NOMO-1 treated with DMSO at 0.1 percent for 48 hours (cell line): ENCODE measurements at regions not wholly inside any gene's neighbourhood (a gene's known extent, or its start where the extent isn't known, plus 50 kb on each side); places are given as distances from the start of the nearest gene placed in this dataset.
"Not testable (repeated sequence)": the region's sequence is repeated elsewhere in the genome, so short reads cannot be mapped to it uniquely, and the experiment has no call there.

ENCODE experiments used
- DNase-seq: peaks from one replicate; lab custom pipeline; 2025; ENCODE audit not compliant: unreplicated experiment; lab: John Stamatoyannopoulos, UW

GRCh38 chr7:114364151-114364550 lies 50.5 kb upstream of the FOXP2 start:
- DNase-seq = no peak

DNA sequence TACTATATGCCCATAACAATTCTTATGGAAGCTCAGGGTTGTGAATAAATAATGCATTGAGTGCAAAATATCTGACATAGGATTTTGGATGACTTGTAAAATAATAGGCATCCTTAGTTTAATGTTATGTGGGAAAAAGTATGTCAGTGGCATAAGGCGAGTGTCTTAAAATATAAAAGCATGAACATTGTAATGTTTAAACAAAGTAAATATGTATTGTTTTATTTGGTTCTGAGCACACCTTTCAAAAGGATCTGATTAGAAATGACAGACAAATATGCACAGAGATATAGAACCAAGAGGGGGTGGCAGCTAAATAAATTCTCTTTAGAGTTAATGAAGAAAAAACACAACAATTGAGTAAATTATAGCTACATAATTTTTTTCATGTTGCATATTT lies 51.3 kb upstream of the FOXP2 start:
- DNase-seq = no peak

GRCh38 chr7:114358911-114359310 lies 55.7 kb upstream of the FOXP2 start:
- DNase-seq = no peak

DNA sequence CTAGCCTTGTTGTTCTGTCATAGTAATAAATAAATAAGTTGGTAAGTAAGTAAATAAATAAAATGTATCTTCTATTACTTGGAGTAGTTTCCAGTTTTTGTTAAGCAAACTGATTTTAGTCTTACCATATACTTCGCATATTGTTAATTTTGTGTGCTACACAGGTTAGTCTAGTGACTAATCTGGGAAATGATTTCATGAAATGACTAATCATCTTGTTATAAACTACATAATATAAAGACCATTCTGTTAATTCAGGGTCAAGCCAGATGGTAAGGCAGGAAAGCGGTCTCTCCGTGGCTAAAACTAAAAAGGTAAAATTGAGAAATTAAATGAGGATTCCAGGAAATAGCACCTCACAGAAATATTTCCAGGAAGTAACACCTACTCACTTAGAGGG lies 58.5 kb upstream of the FOXP2 start:
- DNase-seq = no peak

DNA sequence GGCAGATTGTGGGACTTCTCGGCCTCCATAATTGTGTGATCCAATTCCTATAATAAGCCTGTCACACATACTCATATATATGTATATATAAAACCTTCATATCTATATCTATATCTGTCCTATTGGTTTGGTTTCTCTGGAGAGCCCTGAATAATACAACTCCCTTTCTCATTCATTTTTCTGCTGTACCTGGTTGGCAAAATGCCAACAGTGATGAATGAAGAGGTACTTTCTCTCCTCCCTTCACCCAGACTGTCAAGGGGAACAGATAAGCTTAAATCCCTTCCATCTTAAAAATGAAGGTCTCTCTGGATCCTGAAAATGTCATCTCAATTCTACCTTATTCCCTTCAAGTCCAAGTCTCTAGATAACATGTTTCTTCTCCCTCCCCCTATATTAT lies 60.3 kb upstream of the FOXP2 start:
- DNase-seq = no peak

GRCh38 chr7:114345494-114345893 lies 69.1 kb upstream of the FOXP2 start:
- no peak for DNase-seq

- no peak for DNase-seq
These were observed 70.5 kb upstream of the FOXP2 start for GRCh38 chr7:114343949-114344708.

GRCh38 chr7:114342431-114343179 lies 72.0 kb upstream of the FOXP2 start:
- DNase-seq = no peak

GRCh38 chr7:114341648-114342047 lies 73.0 kb upstream of the FOXP2 start:
- DNase-seq = no peak

GRCh38 chr7:114334989-114335388 lies 79.6 kb upstream of the FOXP2 start:
- no peak for DNase-seq

- DNase-seq = not testable (repeated sequence)
These were observed 85.2 kb upstream of the FOXP2 start for GRCh38 chr7:114329458-114329857.

- no peak for DNase-seq
These were observed 97.0 kb upstream of the FOXP2 start for GRCh38 chr7:114317450-114318098.

GRCh38 chr7:114312649-114313048 lies 102.0 kb upstream of the FOXP2 start:
- no peak for DNase-seq

DNA sequence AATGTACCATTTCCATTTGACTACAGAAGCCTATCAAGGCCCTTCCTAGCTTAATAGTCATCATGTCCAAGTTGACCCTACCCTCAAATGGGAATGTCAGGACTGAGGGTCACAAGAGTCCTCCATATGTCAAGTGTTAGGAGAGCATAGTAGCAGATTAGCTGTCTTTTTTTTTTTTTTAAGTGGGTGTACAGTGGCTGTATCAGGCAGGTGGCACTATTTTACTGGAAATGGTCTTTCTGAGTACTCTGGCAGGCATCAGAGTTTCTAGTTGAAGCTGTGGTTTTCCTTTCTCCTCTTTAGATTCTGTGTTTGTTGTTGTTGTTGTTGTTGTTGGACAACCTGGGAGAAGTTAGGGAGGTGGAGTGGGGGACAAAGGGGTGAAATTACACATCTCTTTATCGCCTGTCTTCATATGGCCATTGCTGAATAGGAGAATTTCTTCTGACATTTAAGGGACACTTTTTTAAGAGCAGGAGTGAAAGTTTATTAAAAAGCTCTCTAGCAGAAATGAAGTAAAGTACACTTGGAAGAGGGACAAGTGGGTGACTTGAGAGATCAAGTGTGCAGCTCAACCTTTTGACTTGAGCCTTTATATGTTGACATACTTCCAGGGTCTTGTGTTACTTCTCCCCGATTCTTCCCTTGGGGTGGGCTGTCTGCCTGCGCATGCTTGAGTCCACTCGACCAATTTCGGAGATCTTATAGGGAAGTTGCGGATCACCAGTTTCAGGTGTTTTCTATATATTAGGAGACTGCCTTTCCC lies 104.1 kb upstream of the FOXP2 start:
- DNase-seq = no peak

DNA sequence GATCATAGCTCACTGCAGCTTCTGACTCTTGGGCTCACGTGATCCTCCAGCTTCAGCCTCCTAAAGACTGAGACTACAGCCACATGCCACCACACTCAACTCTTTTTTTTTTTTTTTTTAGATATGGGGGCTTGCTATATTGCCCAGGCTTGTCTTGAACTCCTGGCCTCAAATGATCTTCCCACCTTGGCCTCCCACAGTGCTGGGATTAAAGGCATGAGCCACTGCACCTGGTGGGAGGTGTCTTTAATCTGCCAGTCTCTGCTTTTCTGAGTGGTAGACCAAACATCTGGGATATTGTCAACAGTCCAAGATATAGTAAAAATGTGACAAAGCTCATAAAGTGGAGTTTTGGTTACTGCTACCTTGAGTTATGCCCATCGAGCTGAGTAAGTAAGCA lies 104.9 kb upstream of the FOXP2 start:
- DNase-seq = no peak

- no peak for DNase-seq
These were observed 111.3 kb upstream of the FOXP2 start for GRCh38 chr7:114303301-114303700.

- DNase-seq = no peak
These were observed 111.8 kb upstream of the FOXP2 start for GRCh38 chr7:114302858-114303257.

- peak; percentile 20 for DNase-seq
These were observed 116.6 kb upstream of the FOXP2 start for GRCh38 chr7:114298011-114298410.

GRCh38 chr7:114297121-114297520 lies 117.5 kb upstream of the FOXP2 start:
- no peak for DNase-seq

- DNase-seq = no peak
These were observed 119.1 kb upstream of the FOXP2 start for GRCh38 chr7:114295522-114295921.

- DNase-seq = no peak
These were observed 120.6 kb upstream of the FOXP2 start for GRCh38 chr7:114294036-114294435.
